SK-N-MC (cell line): ENCODE measurements at regions not wholly inside any gene's neighbourhood (a gene's known extent, or its start where the extent isn't known, plus 50 kb on each side); places are given as distances from the start of the nearest gene placed in this dataset.

Experiments
- EZH2 ChIP-seq: fragments of 200-600 bp; sonication (generic); IDR thresholded peaks from one replicate; pipeline ENCODE4 v1.6.1; 2017; ENCODE audit warnings: antibody characterized with exemption
- FOXP2 ChIP-seq: optimal IDR thresholded peaks from 2 replicates; pipeline ENCODE3; 2011; ENCODE audit warnings: mild to moderate bottlenecking, moderate library complexity; ENCODE audit not compliant: insufficient read depth; ENCODE audit errors: extremely low read length, control extremely low read depth
- POLR2AphosphoS5 ChIP-seq: IDR thresholded peaks from 2 replicates; pipeline ENCODE4 v1.6.1; 2012; ENCODE audit warnings: mild to moderate bottlenecking, low read depth, low read length, borderline replicate concordance

DNA sequence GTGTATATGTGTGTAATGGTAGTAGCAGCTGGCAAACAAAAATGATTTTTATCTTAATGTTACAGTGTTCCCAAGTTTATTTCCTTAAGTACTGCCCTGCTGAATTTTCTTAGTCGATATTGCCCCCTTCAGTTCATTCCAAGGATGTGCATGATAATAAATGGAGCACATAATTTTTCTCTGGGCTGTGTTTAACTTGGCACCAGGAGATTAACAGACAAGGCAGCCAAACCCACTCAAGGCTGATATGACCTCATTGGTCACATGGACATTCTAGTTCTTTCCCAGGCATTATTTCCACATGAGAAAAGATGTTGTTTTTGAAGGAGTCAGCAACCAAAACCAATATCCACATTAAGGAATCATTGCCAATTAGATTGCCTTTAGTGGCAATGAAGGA, 61.8 kb downstream of the COX7C start:
- TF ChIP-seq POLR2AphosphoS5 (no peak; the same call in 1 of the 2 replicates), EZH2 (no peak), FOXP2 (no peak)
